ENCODE measurements at regions not wholly inside any gene's neighbourhood (a gene's known extent, or its start where the extent isn't known, plus 50 kb on each side); places are given as distances from the start of the nearest gene placed in this dataset.

- in situ Hi-C loops (cut with MboI; ENCODE audit: low pct_unique_long_range_greater_than_20kb, low sequenced_read_pairs, unreplicated experiment): no loop called here
- DNase-seq (ENCODE audit: low spot score): no peak
These were observed 61.8 kb downstream of the SHANK2 start for GRCh38 chr11:71190551-71190950.

DNA sequence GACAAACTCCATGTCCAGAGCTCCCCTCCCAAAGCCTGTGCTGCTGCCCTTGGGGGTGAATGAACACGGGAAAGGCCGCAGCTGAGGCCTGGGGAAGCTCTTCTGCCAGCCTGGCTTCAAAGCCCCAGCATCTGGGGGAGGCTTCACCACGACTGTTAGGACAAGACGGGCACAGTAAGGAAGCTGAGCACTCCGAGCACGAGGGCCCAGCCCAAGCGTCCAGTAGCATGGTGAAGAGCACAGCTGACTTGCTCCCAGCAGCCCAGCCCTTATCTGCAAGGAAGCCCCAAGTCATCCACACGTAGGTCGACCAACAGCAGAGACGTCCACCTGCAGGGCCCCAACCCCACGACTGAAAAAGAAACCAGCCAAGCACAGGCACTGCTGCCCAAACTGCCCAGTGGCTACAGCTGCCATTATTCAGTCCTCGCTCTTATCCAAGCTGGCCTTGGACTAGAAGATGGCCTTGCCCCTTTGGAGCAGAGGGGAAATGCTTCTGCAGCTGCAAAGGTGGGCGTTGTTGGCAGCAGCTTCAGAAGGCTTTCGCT is 62.5 kb downstream of the SHANK2 start:
- TF ChIP-seq, protein P1, sequence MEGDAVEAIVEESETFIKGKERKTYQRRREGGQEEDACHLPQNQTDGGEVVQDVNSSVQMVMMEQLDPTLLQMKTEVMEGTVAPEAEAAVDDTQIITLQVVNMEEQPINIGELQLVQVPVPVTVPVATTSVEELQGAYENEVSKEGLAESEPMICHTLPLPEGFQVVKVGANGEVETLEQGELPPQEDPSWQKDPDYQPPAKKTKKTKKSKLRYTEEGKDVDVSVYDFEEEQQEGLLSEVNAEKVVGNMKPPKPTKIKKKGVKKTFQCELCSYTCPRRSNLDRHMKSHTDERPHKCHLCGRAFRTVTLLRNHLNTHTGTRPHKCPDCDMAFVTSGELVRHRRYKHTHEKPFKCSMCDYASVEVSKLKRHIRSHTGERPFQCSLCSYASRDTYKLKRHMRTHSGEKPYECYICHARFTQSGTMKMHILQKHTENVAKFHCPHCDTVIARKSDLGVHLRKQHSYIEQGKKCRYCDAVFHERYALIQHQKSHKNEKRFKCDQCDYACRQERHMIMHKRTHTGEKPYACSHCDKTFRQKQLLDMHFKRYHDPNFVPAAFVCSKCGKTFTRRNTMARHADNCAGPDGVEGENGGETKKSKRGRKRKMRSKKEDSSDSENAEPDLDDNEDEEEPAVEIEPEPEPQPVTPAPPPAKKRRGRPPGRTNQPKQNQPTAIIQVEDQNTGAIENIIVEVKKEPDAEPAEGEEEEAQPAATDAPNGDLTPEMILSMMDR (IDR thresholded peaks at IDR 0.05; ENCODE audit: extremely low read depth, insufficient read depth, missing control alignments): no peak
- DNase-seq (ENCODE audit: low spot score): no peak
- in situ Hi-C loops (cut with MboI; ENCODE audit: low pct_unique_long_range_greater_than_20kb, low sequenced_read_pairs, unreplicated experiment): no loop called here

More at GRCh38 chr11:71190551-71190950, 61.8 kb downstream of the SHANK2 start:
- TF ChIP-seq, protein P1 (IDR thresholded peaks at IDR 0.05; ENCODE audit: extremely low read depth, insufficient read depth, missing control alignments): no peak

- TF ChIP-seq, protein P1 (IDR thresholded peaks at IDR 0.05; ENCODE audit: extremely low read depth, insufficient read depth, missing control alignments): no peak
- DNase-seq (ENCODE audit: low spot score): no peak
- in situ Hi-C loops (cut with MboI; ENCODE audit: low pct_unique_long_range_greater_than_20kb, low sequenced_read_pairs, unreplicated experiment): no loop called here
These were observed 63.2 kb downstream of the SHANK2 start for GRCh38 chr11:71188886-71189767.

DNA sequence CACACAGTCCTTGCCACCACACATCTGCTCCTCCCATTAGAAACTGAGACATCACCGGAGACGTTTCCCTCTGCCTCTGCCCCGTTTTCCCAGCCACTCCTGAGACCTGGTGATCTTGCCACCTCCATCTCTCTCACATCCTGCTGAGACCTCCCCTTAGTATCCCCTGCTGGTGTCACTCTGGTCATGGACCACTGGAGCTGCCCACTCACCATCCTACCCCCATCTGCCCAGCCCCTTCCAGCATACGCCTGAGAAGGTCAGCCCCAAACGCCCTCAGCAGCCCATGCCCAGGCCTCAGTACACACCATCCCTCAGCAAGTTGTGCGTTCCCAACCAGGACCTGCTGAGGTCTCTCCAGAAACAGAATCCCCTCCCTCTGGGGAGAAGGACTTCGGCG is 64.3 kb downstream of the SHANK2 start:
- DNase-seq (ENCODE audit: low spot score): no peak
- TF ChIP-seq, protein P1 (IDR thresholded peaks at IDR 0.05; ENCODE audit: extremely low read depth, insufficient read depth, missing control alignments): no peak
- in situ Hi-C loops (cut with MboI; ENCODE audit: low pct_unique_long_range_greater_than_20kb, low sequenced_read_pairs, unreplicated experiment): no loop called here

GRCh38 chr11:71186806-71187205 is 65.6 kb downstream of the SHANK2 start:
- no peak for DNase-seq (ENCODE audit: low spot score)
- TF ChIP-seq, protein P1 (IDR thresholded peaks at IDR 0.05; ENCODE audit: extremely low read depth, insufficient read depth, missing control alignments): no peak
- in situ Hi-C loops (cut with MboI; ENCODE audit: low pct_unique_long_range_greater_than_20kb, low sequenced_read_pairs, unreplicated experiment): no loop called here

DNA sequence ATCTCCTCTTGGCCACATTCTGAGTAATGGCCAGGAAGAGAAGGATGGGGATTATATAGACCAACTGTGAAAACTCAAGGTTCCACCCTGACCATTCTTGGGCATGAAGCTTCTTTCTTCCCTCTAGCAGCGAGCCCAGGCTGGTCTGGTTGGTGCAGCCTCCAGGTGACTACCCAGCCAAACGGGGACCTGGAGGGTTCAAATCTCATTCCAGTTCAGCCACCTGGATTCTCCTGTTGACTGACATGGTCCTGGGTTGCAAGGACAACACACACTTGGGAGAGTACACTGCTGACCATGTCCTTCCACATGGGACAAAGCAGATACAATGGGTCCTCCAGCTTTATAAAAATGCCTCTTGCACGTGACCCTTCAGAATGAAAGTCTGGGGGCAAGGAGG is 67.0 kb downstream of the SHANK2 start:
- no peak for DNase-seq (ENCODE audit: low spot score)
- in situ Hi-C loops (cut with MboI; ENCODE audit: low pct_unique_long_range_greater_than_20kb, low sequenced_read_pairs, unreplicated experiment): no loop called here
- TF ChIP-seq, protein P1 (IDR thresholded peaks at IDR 0.05; ENCODE audit: extremely low read depth, insufficient read depth, missing control alignments): no peak
